ENCODE measurements at regions not wholly inside any gene's neighbourhood (a gene's known extent, or its start where the extent isn't known, plus 50 kb on each side); places are given as distances from the start of the nearest gene placed in this dataset.

DNA sequence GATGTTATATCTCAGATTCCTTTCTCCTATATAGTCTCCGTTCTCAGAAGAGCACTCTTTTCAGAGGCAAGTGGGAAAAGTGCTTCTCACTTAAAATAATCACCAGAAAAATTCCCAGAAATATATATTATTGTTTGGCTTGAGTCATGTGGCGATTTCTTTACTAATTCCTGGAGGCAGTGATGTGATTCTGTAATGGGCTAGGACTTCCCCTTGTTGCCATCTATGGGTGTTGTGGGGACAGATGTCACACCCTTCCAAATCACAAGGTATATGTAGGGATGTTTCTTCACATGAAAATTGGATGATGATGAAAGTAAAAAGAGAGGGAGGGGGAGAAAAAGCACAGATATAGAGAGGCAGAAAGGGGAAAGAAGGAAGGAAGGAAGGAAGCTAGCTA lies 553.4 kb downstream of the PPP4R3C start:
- no peaks in the 10 kb centered on the region for H3K36me3 ChIP-seq (replicated peaks; ENCODE audit: insufficient read depth, low read depth)
- H3K27ac ChIP-seq = no peak overlapping the region
- no peak overlapping the region for H3K4me3 ChIP-seq
- no peaks in the 10 kb centered on the region for H3K9me2 ChIP-seq (replicated peaks; ENCODE audit: insufficient read depth)
- no peaks in the 10 kb centered on the region for H3K79me2 ChIP-seq
- no peaks in the 10 kb centered on the region for H3K4me1 ChIP-seq (ENCODE audit: insufficient read depth)
- no peak overlapping the region for H2AFZ ChIP-seq
- no peaks in the 10 kb centered on the region for H3K9me3 ChIP-seq (ENCODE audit: low read depth)
- no peaks in the 10 kb centered on the region for H4K20me1 ChIP-seq (ENCODE audit: insufficient read depth, poor library complexity, severe bottlenecking)
- no peaks in the 10 kb centered on the region for H3K27me3 ChIP-seq
- no peak for DNase-seq (ENCODE audit: low spot score)
- 59% methylated on average over 2 of the region's 2 CpGs for WGBS (ENCODE audit: low lambda C conversion rate, missing lambda C conversion rate)
- TF ChIP-seq CTCF (IDR thresholded peaks at IDR 0.05; ENCODE audit: poor library complexity) (no peak), EZH2 (IDR thresholded peaks at IDR 0.05; ENCODE audit: borderline replicate concordance) (no peak), EZH2phosphoT487 (IDR thresholded peaks at IDR 0.05; ENCODE audit: low read depth, severe bottlenecking, unreplicated experiment) (no peak)
- H3K4me2 ChIP-seq = no peak overlapping the region

GRCh38 chrX:26908218-26908617 lies 554.9 kb downstream of the PPP4R3C start:
- H2AFZ ChIP-seq = no peak overlapping the region
- no peaks in the 10 kb centered on the region for H3K27me3 ChIP-seq
- no peak for TF ChIP-seq EZH2phosphoT487 (IDR thresholded peaks at IDR 0.05; ENCODE audit: low read depth, severe bottlenecking, unreplicated experiment)
- no peak for TF ChIP-seq EZH2 (IDR thresholded peaks at IDR 0.05; ENCODE audit: borderline replicate concordance)
- TF ChIP-seq CTCF (IDR thresholded peaks at IDR 0.05; ENCODE audit: poor library complexity) = no peak
- H3K9me2 ChIP-seq (replicated peaks; ENCODE audit: insufficient read depth) = no peaks in the 10 kb centered on the region
- WGBS (ENCODE audit: low lambda C conversion rate, missing lambda C conversion rate) = 55% methylated on average over 1 of the region's 1 CpG
- DNase-seq (ENCODE audit: low spot score) = no peak
- H3K4me2 ChIP-seq = no peak overlapping the region
- no peaks in the 10 kb centered on the region for H3K9me3 ChIP-seq (ENCODE audit: low read depth)
- no peaks in the 10 kb centered on the region for H4K20me1 ChIP-seq (ENCODE audit: insufficient read depth, poor library complexity, severe bottlenecking)
- H3K79me2 ChIP-seq = no peaks in the 10 kb centered on the region
- H3K36me3 ChIP-seq (replicated peaks; ENCODE audit: insufficient read depth, low read depth) = no peaks in the 10 kb centered on the region
- H3K4me3 ChIP-seq = no peak overlapping the region
- no peaks in the 10 kb centered on the region for H3K4me1 ChIP-seq (ENCODE audit: insufficient read depth)
- no peak overlapping the region for H3K27ac ChIP-seq

- Histone ChIP-seq H2AFZ (no peak overlapping the region), H3K36me3 (replicated peaks; ENCODE audit: insufficient read depth, low read depth) (no peaks in the 10 kb centered on the region), H3K27me3 (no peaks in the 10 kb centered on the region), H3K4me2 (no peak overlapping the region), H3K9me2 (replicated peaks; ENCODE audit: insufficient read depth) (no peaks in the 10 kb centered on the region), H3K9me3 (ENCODE audit: low read depth) (no peaks in the 10 kb centered on the region), H4K20me1 (ENCODE audit: insufficient read depth, poor library complexity, severe bottlenecking) (no peaks in the 10 kb centered on the region), H3K27ac (no peak overlapping the region), H3K79me2 (no peaks in the 10 kb centered on the region), H3K4me3 (no peak overlapping the region), H3K4me1 (ENCODE audit: insufficient read depth) (no peaks in the 10 kb centered on the region)
- TF ChIP-seq CTCF (IDR thresholded peaks at IDR 0.05; ENCODE audit: poor library complexity) = no peak
- TF ChIP-seq EZH2 (IDR thresholded peaks at IDR 0.05; ENCODE audit: borderline replicate concordance) = no peak
- TF ChIP-seq EZH2phosphoT487 (IDR thresholded peaks at IDR 0.05; ENCODE audit: low read depth, severe bottlenecking, unreplicated experiment) = no peak
- DNase-seq (ENCODE audit: low spot score) = no peak
- WGBS (ENCODE audit: low lambda C conversion rate, missing lambda C conversion rate) = 79% methylated on average over 3 of the region's 3 CpGs
These were observed 573.6 kb downstream of the PPP4R3C start for GRCh38 chrX:26889574-26889973.

GRCh38 chrX:26873736-26874135 lies 589.4 kb downstream of the PPP4R3C start:
- no peak for DNase-seq (ENCODE audit: low spot score)
- Histone ChIP-seq H3K9me2 (replicated peaks; ENCODE audit: insufficient read depth) (no peaks in the 10 kb centered on the region), H3K4me3 (no peak overlapping the region), H3K27ac (no peak overlapping the region), H3K79me2 (no peaks in the 10 kb centered on the region), H3K27me3 (no peaks in the 10 kb centered on the region), H3K9me3 (ENCODE audit: low read depth) (no peaks in the 10 kb centered on the region), H3K4me1 (ENCODE audit: insufficient read depth) (no peaks in the 10 kb centered on the region), H2AFZ (no peak overlapping the region), H3K4me2 (no peak overlapping the region), H3K36me3 (replicated peaks; ENCODE audit: insufficient read depth, low read depth) (no peaks in the 10 kb centered on the region), H4K20me1 (ENCODE audit: insufficient read depth, poor library complexity, severe bottlenecking) (no peaks in the 10 kb centered on the region)
- WGBS (ENCODE audit: low lambda C conversion rate, missing lambda C conversion rate) = 97% methylated on average over 23 of the region's 29 CpGs
- TF ChIP-seq CTCF (IDR thresholded peaks at IDR 0.05; ENCODE audit: poor library complexity) (no peak), EZH2phosphoT487 (IDR thresholded peaks at IDR 0.05; ENCODE audit: low read depth, severe bottlenecking, unreplicated experiment) (no peak), EZH2 (IDR thresholded peaks at IDR 0.05; ENCODE audit: borderline replicate concordance) (no peak)
